GM21825 (cell line): ENCODE measurements at regions not wholly inside any gene's neighbourhood (a gene's known extent, or its start where the extent isn't known, plus 50 kb on each side); places are given as distances from the start of the nearest gene placed in this dataset.
"Not testable (repeated sequence)": the region's sequence is repeated elsewhere in the genome, so short reads cannot be mapped to it uniquely, and the experiment has no call there.

Experiments
- ATAC-seq: cut with Tn5 transposase; IDR thresholded peaks from one replicate; pipeline ENCODE4 v1.9.1; 2021; ENCODE audit warnings: mild to moderate bottlenecking, moderate library complexity; ENCODE audit not compliant: unreplicated experiment

- ATAC-seq: no peak
Observed at GRCh38 chr9:86997156-86997555, 49.9 kb upstream of the GAS1 start.

- no peak for ATAC-seq
Observed at GRCh38 chr9:86997951-86998350, 50.6 kb upstream of the GAS1 start.

GRCh38 chr9:87002517-87002916, 55.2 kb upstream of the GAS1 start:
- ATAC-seq: no peak

GRCh38 chr9:87004016-87004415, 56.7 kb upstream of the GAS1 start:
- no peak for ATAC-seq

- ATAC-seq: no peak
Observed at GRCh38 chr9:87006956-87007355, 59.6 kb upstream of the GAS1 start.

- ATAC-seq: no peak
Observed at GRCh38 chr9:87007711-87008366, 60.5 kb upstream of the GAS1 start.

- ATAC-seq: no peak
Observed at GRCh38 chr9:87008667-87009066, 61.4 kb upstream of the GAS1 start.

- ATAC-seq: no peak
Observed at GRCh38 chr9:87010626-87011025, 63.3 kb upstream of the GAS1 start.

GRCh38 chr9:87011551-87011950, 64.2 kb upstream of the GAS1 start:
- no peak for ATAC-seq

GRCh38 chr9:87013490-87013889, 66.2 kb upstream of the GAS1 start:
- ATAC-seq: no peak

GRCh38 chr9:87014436-87014835, 67.1 kb upstream of the GAS1 start:
- ATAC-seq: no peak

- no peak for ATAC-seq
Observed at GRCh38 chr9:87016681-87017080, 69.4 kb upstream of the GAS1 start.

- ATAC-seq: no peak
Observed at GRCh38 chr9:87020169-87020950, 73.1 kb upstream of the GAS1 start.

GRCh38 chr9:87022178-87022577, 74.9 kb upstream of the GAS1 start:
- no peak for ATAC-seq

GRCh38 chr9:87026204-87026603, 78.9 kb upstream of the GAS1 start:
- no peak for ATAC-seq

GRCh38 chr9:87028836-87029235, 81.5 kb upstream of the GAS1 start:
- not testable (repeated sequence) for ATAC-seq

GRCh38 chr9:87029905-87030304, 82.6 kb upstream of the GAS1 start:
- ATAC-seq: no peak

- ATAC-seq: no peak
Observed at GRCh38 chr9:87034841-87035240, 87.5 kb upstream of the GAS1 start.

GRCh38 chr9:87035879-87036278, 88.6 kb upstream of the GAS1 start:
- ATAC-seq: no peak

GRCh38 chr9:87036506-87036905, 89.2 kb upstream of the GAS1 start:
- ATAC-seq: no peak

GRCh38 chr9:87039809-87040392, 92.6 kb upstream of the GAS1 start:
- ATAC-seq: no peak

GRCh38 chr9:87040410-87041009, 93.2 kb upstream of the GAS1 start:
- ATAC-seq: no peak
